ENCODE measurements at regions not wholly inside any gene's neighbourhood (a gene's known extent, or its start where the extent isn't known, plus 50 kb on each side); places are given as distances from the start of the nearest gene placed in this dataset.

- no peaks in the 10 kb centered on the region for H3K27me3 ChIP-seq (ENCODE audit: control insufficient read depth, insufficient read depth, low read length)
- H3K4me1 ChIP-seq (ENCODE audit: control insufficient read depth, insufficient read depth, low read length), result no peaks in the 10 kb centered on the region
- no peaks in the 10 kb centered on the region for H3K36me3 ChIP-seq (ENCODE audit: control insufficient read depth, insufficient read depth, low read length)
- H3K27ac ChIP-seq (ENCODE audit: low read length), result no peak overlapping the region
- DNase-seq (ENCODE audit: low read depth, low spot score), result no peak
- H3K4me3 ChIP-seq (ENCODE audit: low read length), result no peak overlapping the region
- H3K9me3 ChIP-seq (ENCODE audit: control insufficient read depth, insufficient read depth, low read length), result no peaks in the 10 kb centered on the region
Measured at GRCh38 chr16:64425381-64425780, 696.5 kb downstream of the CDH11 start.

- no peak overlapping the region for H3K4me3 ChIP-seq (ENCODE audit: low read length)
- H3K36me3 ChIP-seq (ENCODE audit: control insufficient read depth, insufficient read depth, low read length), result no peaks in the 10 kb centered on the region
- no peak overlapping the region for H3K27ac ChIP-seq (ENCODE audit: low read length)
- H3K9me3 ChIP-seq (ENCODE audit: control insufficient read depth, insufficient read depth, low read length), result no peaks in the 10 kb centered on the region
- no CpG with 5 or more reads among the region's 1 CpG for WGBS (ENCODE audit: insufficient coverage, insufficient read length)
- no peak for DNase-seq (ENCODE audit: low read depth, low spot score)
- H3K27me3 ChIP-seq (ENCODE audit: control insufficient read depth, insufficient read depth, low read length), result no peaks in the 10 kb centered on the region
- H3K4me1 ChIP-seq (ENCODE audit: control insufficient read depth, insufficient read depth, low read length), result no peaks in the 10 kb centered on the region
Measured at GRCh38 chr16:64422259-64422658, 699.6 kb downstream of the CDH11 start.

GRCh38 chr16:64421515-64421914 lies 700.3 kb downstream of the CDH11 start:
- no peak for DNase-seq (ENCODE audit: low read depth, low spot score)
- Histone ChIP-seq H3K4me1 (ENCODE audit: control insufficient read depth, insufficient read depth, low read length) (no peaks in the 10 kb centered on the region), H3K27ac (ENCODE audit: low read length) (no peak overlapping the region), H3K4me3 (ENCODE audit: low read length) (no peak overlapping the region), H3K27me3 (ENCODE audit: control insufficient read depth, insufficient read depth, low read length) (no peaks in the 10 kb centered on the region), H3K36me3 (ENCODE audit: control insufficient read depth, insufficient read depth, low read length) (no peaks in the 10 kb centered on the region), H3K9me3 (ENCODE audit: control insufficient read depth, insufficient read depth, low read length) (no peaks in the 10 kb centered on the region)
- WGBS (ENCODE audit: insufficient coverage, insufficient read length), result no CpG with 5 or more reads among the region's 1 CpG

- Histone ChIP-seq H3K27me3 (ENCODE audit: control insufficient read depth, insufficient read depth, low read length) (no peaks in the 10 kb centered on the region), H3K27ac (ENCODE audit: low read length) (no peak overlapping the region), H3K36me3 (ENCODE audit: control insufficient read depth, insufficient read depth, low read length) (no peaks in the 10 kb centered on the region), H3K9me3 (ENCODE audit: control insufficient read depth, insufficient read depth, low read length) (no peaks in the 10 kb centered on the region), H3K4me3 (ENCODE audit: low read length) (no peak overlapping the region), H3K4me1 (ENCODE audit: control insufficient read depth, insufficient read depth, low read length) (no peaks in the 10 kb centered on the region)
- WGBS (ENCODE audit: insufficient coverage, insufficient read length), result no CpG with 5 or more reads among the region's 4 CpGs
- no peak for DNase-seq (ENCODE audit: low read depth, low spot score)
Measured at GRCh38 chr16:64419832-64420231, 702.0 kb downstream of the CDH11 start.

GRCh38 chr16:64417711-64418227 lies 704.1 kb downstream of the CDH11 start:
- DNase-seq (ENCODE audit: low read depth, low spot score), result no peak
- WGBS (ENCODE audit: insufficient coverage, insufficient read length), result no CpG with 5 or more reads among the region's 1 CpG
- no peaks in the 10 kb centered on the region for H3K4me1 ChIP-seq (ENCODE audit: control insufficient read depth, insufficient read depth, low read length)
- H3K27me3 ChIP-seq (ENCODE audit: control insufficient read depth, insufficient read depth, low read length), result no peaks in the 10 kb centered on the region
- no peak overlapping the region for H3K27ac ChIP-seq (ENCODE audit: low read length)
- no peak overlapping the region for H3K4me3 ChIP-seq (ENCODE audit: low read length)
- H3K36me3 ChIP-seq (ENCODE audit: control insufficient read depth, insufficient read depth, low read length), result no peaks in the 10 kb centered on the region
- H3K9me3 ChIP-seq (ENCODE audit: control insufficient read depth, insufficient read depth, low read length), result no peaks in the 10 kb centered on the region

GRCh38 chr16:64416216-64417005 lies 705.5 kb downstream of the CDH11 start:
- H3K36me3 ChIP-seq (ENCODE audit: control insufficient read depth, insufficient read depth, low read length), result no peaks in the 10 kb centered on the region
- H3K4me3 ChIP-seq (ENCODE audit: low read length), result no peak overlapping the region
- H3K27me3 ChIP-seq (ENCODE audit: control insufficient read depth, insufficient read depth, low read length), result no peaks in the 10 kb centered on the region
- no peak overlapping the region for H3K27ac ChIP-seq (ENCODE audit: low read length)
- WGBS (ENCODE audit: insufficient coverage, insufficient read length), result no CpG with 5 or more reads among the region's 5 CpGs
- no peak for DNase-seq (ENCODE audit: low read depth, low spot score)
- no peaks in the 10 kb centered on the region for H3K4me1 ChIP-seq (ENCODE audit: control insufficient read depth, insufficient read depth, low read length)
- H3K9me3 ChIP-seq (ENCODE audit: control insufficient read depth, insufficient read depth, low read length), result no peaks in the 10 kb centered on the region

- no peak overlapping the region for H3K27ac ChIP-seq (ENCODE audit: low read length)
- H3K4me3 ChIP-seq (ENCODE audit: low read length), result no peak overlapping the region
- no peaks in the 10 kb centered on the region for H3K9me3 ChIP-seq (ENCODE audit: control insufficient read depth, insufficient read depth, low read length)
- H3K36me3 ChIP-seq (ENCODE audit: control insufficient read depth, insufficient read depth, low read length), result no peaks in the 10 kb centered on the region
- no peaks in the 10 kb centered on the region for H3K27me3 ChIP-seq (ENCODE audit: control insufficient read depth, insufficient read depth, low read length)
- no peak for DNase-seq (ENCODE audit: low read depth, low spot score)
- H3K4me1 ChIP-seq (ENCODE audit: control insufficient read depth, insufficient read depth, low read length), result no peaks in the 10 kb centered on the region
- WGBS (ENCODE audit: insufficient coverage, insufficient read length), result no CpG with 5 or more reads among the region's 2 CpGs
Measured at GRCh38 chr16:64412578-64413280, 709.1 kb downstream of the CDH11 start.

GRCh38 chr16:64410306-64410705 lies 711.6 kb downstream of the CDH11 start:
- no peak overlapping the region for H3K27ac ChIP-seq (ENCODE audit: low read length)
- DNase-seq (ENCODE audit: low read depth, low spot score), result no peak
- H3K27me3 ChIP-seq (ENCODE audit: control insufficient read depth, insufficient read depth, low read length), result no peaks in the 10 kb centered on the region
- WGBS (ENCODE audit: insufficient coverage, insufficient read length), result no CpG with 5 or more reads among the region's 1 CpG
- no peaks in the 10 kb centered on the region for H3K4me1 ChIP-seq (ENCODE audit: control insufficient read depth, insufficient read depth, low read length)
- H3K36me3 ChIP-seq (ENCODE audit: control insufficient read depth, insufficient read depth, low read length), result no peaks in the 10 kb centered on the region
- H3K4me3 ChIP-seq (ENCODE audit: low read length), result no peak overlapping the region
- H3K9me3 ChIP-seq (ENCODE audit: control insufficient read depth, insufficient read depth, low read length), result no peaks in the 10 kb centered on the region

- no peaks in the 10 kb centered on the region for H3K36me3 ChIP-seq (ENCODE audit: control insufficient read depth, insufficient read depth, low read length)
- no CpG with 5 or more reads among the region's 4 CpGs for WGBS (ENCODE audit: insufficient coverage, insufficient read length)
- no peaks in the 10 kb centered on the region for H3K27me3 ChIP-seq (ENCODE audit: control insufficient read depth, insufficient read depth, low read length)
Measured at GRCh38 chr16:64409783-64410210, 712.1 kb downstream of the CDH11 start.

GRCh38 chr16:64408699-64409098 lies 713.2 kb downstream of the CDH11 start:
- no CpG with 5 or more reads among the region's 1 CpG for WGBS (ENCODE audit: insufficient coverage, insufficient read length)
- no peaks in the 10 kb centered on the region for H3K27me3 ChIP-seq (ENCODE audit: control insufficient read depth, insufficient read depth, low read length)
- H3K4me1 ChIP-seq (ENCODE audit: control insufficient read depth, insufficient read depth, low read length), result no peaks in the 10 kb centered on the region
- H3K27ac ChIP-seq (ENCODE audit: low read length), result no peak overlapping the region
- no peaks in the 10 kb centered on the region for H3K36me3 ChIP-seq (ENCODE audit: control insufficient read depth, insufficient read depth, low read length)
- no peak overlapping the region for H3K4me3 ChIP-seq (ENCODE audit: low read length)
- peak; percentile 5 for DNase-seq (ENCODE audit: low read depth, low spot score)
- no peaks in the 10 kb centered on the region for H3K9me3 ChIP-seq (ENCODE audit: control insufficient read depth, insufficient read depth, low read length)

More at GRCh38 chr16:64409783-64410210, 712.1 kb downstream of the CDH11 start:
- no peak for DNase-seq (ENCODE audit: low read depth, low spot score)
- H3K27ac ChIP-seq (ENCODE audit: low read length), result no peak overlapping the region
- no peaks in the 10 kb centered on the region for H3K9me3 ChIP-seq (ENCODE audit: control insufficient read depth, insufficient read depth, low read length)
- H3K4me3 ChIP-seq (ENCODE audit: low read length), result no peak overlapping the region
- H3K4me1 ChIP-seq (ENCODE audit: control insufficient read depth, insufficient read depth, low read length), result no peaks in the 10 kb centered on the region
